Small intestine (tissue), 7 donors: ENCODE measurements at regions not wholly inside any gene's neighbourhood (a gene's known extent, or its start where the extent isn't known, plus 50 kb on each side); places are given as distances from the start of the nearest gene placed in this dataset.

Experiments
- DNase-seq, 2 donors: peaks; one replicate each; pipeline versions ENCODE4 v3.0.0 to v3.0.0-alpha.2; 2013
- FAIRE-seq: peaks from 2 replicates; lab custom pipeline; 2012; peaks lifted over from hg19 to GRCh38; lab: Jason Lieb, UNC
- H3K27ac ChIP-seq, 3 donors: one replicate each; pipeline ENCODE4 v1.5.1; 2013; ENCODE audit warnings: low read length in 2 of 3, mild to moderate bottlenecking in 2 of 3, control low read depth in 1 of 3, inconsistent platforms in 1 of 3, low read depth in 1 of 3, moderate library complexity in 1 of 3
- H3K27me3 ChIP-seq, 3 donors: one replicate each; pipeline ENCODE4 v1.6.1; 2013; ENCODE audit warnings: low read length in 3 of 3, inconsistent platforms in 1 of 3; ENCODE audit not compliant: control insufficient read depth in 3 of 3, insufficient read depth in 3 of 3
- H3K36me3 ChIP-seq, 3 donors: one replicate each; pipeline ENCODE4 v1.6.1; 2013; ENCODE audit warnings: low read length in 3 of 3, inconsistent platforms in 1 of 3, low read depth in 1 of 3, mild to moderate bottlenecking in 1 of 3, moderate library complexity in 1 of 3; ENCODE audit not compliant: control insufficient read depth in 3 of 3, insufficient read depth in 2 of 3
- H3K4me1 ChIP-seq, 3 donors: one replicate each; pipeline ENCODE4 v1.6.1; 2013; ENCODE audit warnings: low read length in 2 of 3, inconsistent platforms in 1 of 3, low read depth in 1 of 3, mild to moderate bottlenecking in 1 of 3, moderate library complexity in 1 of 3; ENCODE audit not compliant: control insufficient read depth in 3 of 3, insufficient read depth in 2 of 3
- H3K4me3 ChIP-seq, 3 donors: one replicate each; pipeline ENCODE4 v1.5.1; 2013; ENCODE audit warnings: low read length in 3 of 3, control low read depth in 1 of 3, inconsistent platforms in 1 of 3, low read depth in 1 of 3, mild to moderate bottlenecking in 1 of 3, moderate library complexity in 1 of 3
- H3K9me3 ChIP-seq, 2 donors: one replicate each; pipeline ENCODE4 v1.6.1; 2013; ENCODE audit warnings: low read depth in 1 of 2, low read length in 1 of 2; ENCODE audit not compliant: control insufficient read depth in 2 of 2, insufficient read depth in 1 of 2
- WGBS, 3 donors: extraction: QIAGEN DNeasy Blood & Tissue Kit; methylation state at CpG; one replicate each; pipeline ENCODE4 v1.1.7; 2013; 5-methylcytosine and 5-hydroxymethylcytosine counted together
- donor health status: healthy with polysubstance abuse.
- donor health status: control.
- donor health status: control.
- donor health status: Bipolar disorder and iron deficiency.
- donor health status: healthy.

DNA sequence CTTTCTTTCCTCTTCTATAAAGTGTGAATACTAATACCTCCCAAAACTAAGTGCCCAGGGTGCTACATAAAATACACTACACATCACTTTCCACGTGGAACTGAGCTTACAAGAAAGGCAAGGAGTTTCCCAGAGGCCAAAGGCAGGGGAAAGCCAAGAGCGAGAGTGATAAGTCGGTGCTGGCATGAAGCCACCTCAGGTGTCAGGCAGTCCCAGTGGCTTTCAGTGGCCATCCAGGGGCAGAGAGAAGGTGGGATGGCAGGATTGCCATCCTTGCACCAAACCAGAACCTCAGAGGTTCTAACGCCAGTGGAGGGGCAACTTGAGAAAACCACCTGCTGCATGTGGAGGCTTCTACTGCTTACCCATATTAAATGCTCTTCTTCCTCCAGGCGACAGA, 79.7 kb upstream of the DIO3 start:
- H3K36me3 ChIP-seq: no peaks in the 10 kb centered on the region
- H3K27me3 ChIP-seq: peaks cover 0 to 3% (median 0%) of the 10 kb centered on the region in 3 donors
- 51 to 73% (median 54%) methylated on average over 5 of the region's 5 CpGs for WGBS, 3 donors
- no peak overlapping the region for H3K27ac ChIP-seq
- H3K4me3 ChIP-seq: no peak overlapping the region
- peaks cover 0 to 35% (median 0%) of the 10 kb centered on the region in 3 donors for H3K4me1 ChIP-seq
- FAIRE-seq: no peak
- no peak for DNase-seq
- peaks cover 0 to 3% of the 10 kb centered on the region in 2 donors for H3K9me3 ChIP-seq

DNA sequence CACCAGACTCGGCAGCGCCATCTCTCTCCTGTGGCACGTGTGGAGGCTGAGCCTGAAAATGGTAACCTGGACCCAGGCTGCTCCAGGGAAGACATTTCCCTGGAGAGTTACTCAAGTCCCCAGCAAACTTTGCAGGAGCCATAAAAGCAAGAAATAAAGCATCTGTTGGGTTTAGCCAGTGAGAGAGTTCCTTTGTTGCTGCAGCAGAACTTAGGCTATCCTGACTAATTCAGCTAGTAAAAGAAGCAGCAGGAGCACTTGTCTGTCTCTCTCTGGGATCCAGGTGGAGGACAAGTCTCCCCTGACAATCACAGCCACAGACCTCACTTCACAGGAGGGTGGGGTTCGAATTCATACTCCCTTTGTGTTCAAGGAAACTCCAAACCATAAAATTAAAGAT, 79.2 kb upstream of the DIO3 start:
- no peak overlapping the region for H3K4me3 ChIP-seq
- H3K4me1 ChIP-seq: peaks cover 0 to 32% (median 0%) of the 10 kb centered on the region in 3 donors
- DNase-seq: no peak
- peaks cover 0 to 3% (median 0%) of the 10 kb centered on the region in 3 donors for H3K27me3 ChIP-seq
- no peak overlapping the region for H3K27ac ChIP-seq
- H3K36me3 ChIP-seq: no peaks in the 10 kb centered on the region
- no peak for FAIRE-seq
- 77 to 86% (median 80%) methylated on average over 4 of the region's 4 CpGs for WGBS, 3 donors
- H3K9me3 ChIP-seq: peaks cover 0 to 3% of the 10 kb centered on the region in 2 donors

DNA sequence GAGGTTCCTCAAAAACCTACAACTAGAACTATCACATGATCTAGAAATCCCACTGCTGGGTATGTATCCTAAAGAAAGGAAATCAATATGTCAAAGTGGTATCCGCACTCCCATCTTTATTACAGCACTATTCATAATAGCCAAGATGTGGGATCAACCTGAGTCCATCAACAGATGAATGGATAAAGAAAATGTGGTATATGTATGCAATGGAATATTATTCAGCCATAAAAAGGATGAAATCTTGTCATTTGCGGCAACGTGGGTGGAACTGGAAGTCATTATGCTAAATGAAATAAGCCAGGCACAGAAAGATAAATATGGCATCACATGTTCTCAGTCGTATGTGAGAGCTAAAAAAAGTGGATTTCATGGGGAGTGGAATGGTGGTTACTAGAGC, 77.5 kb upstream of the DIO3 start:
- Histone ChIP-seq H3K27ac (no peak overlapping the region), H3K36me3 (no peaks in the 10 kb centered on the region), H3K4me1 (peaks cover 0 to 20% (median 0%) of the 10 kb centered on the region in 3 donors), H3K27me3 (peaks cover 0 to 3% (median 0%) of the 10 kb centered on the region in 3 donors), H3K9me3 (peaks cover 0 to 3% of the 10 kb centered on the region in 2 donors), H3K4me3 (no peak overlapping the region)
- 82 to 86% (median 83%) methylated on average over 4 of the region's 4 CpGs for WGBS, 3 donors
- FAIRE-seq: no peak
- DNase-seq: no peak

DNA sequence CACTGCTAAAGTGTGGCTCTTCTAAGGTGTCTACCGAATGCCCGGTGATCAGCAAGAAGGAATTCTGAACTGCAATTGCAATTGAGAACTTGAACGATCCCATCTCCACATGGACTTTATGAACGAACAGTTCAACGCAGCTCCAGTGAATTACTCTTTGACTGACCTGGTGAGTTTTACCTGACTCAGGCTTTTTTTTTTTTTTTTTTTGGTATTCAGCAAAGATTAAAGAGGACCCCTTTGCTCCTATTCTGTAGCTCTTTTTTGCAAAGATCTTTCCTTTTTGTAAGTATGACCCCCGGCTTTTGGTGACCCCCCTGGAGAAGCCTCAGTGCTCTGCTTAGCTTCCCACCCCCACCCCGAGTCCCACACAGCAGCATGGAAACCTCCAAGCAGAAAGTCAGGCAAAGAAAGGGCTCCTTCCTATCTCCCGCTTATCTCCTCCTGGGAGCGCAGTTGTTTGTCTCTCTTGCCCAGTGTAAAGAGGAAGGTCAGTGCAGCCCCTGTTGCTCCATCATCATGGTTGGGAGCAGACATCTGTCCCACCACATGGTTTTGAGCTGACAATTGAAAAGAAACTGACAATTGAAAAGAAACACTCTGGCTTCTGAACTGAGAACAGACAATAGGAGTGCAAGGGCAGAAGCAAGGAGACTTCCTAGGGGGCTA, 72.1 kb upstream of the DIO3 start:
- 48 to 78% (median 68%) methylated on average over 9 of the region's 9 CpGs for WGBS, 3 donors
- no peak overlapping the region for H3K4me3 ChIP-seq

DNA sequence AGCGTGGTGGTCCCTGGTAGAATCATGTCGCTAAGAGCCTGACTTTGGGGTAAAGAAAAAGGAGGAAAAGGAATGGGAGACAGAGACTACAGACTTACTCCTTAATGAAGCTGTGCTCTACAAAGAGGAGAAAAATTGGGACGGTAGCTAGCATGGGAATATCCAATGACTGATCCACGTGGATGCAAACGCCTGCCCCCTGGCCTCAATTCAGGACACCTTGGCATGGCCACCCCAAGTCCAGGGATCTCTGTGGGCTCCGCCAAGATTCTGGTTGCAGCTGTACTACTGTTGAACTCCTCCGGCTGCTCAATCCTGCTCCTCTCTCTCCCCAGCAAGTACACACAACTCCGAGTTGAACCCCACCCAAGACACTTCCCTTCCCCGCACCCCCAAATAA, 70.5 kb upstream of the DIO3 start:
- DNase-seq: no peak
- Histone ChIP-seq H3K27me3 (no peaks in the 10 kb centered on the region), H3K9me3 (no peaks in the 10 kb centered on the region), H3K36me3 (no peaks in the 10 kb centered on the region), H3K4me3 (no peak overlapping the region), H3K4me1 (peaks cover 0 to 3% (median 0%) of the 10 kb centered on the region in 3 donors), H3K27ac (no peak overlapping the region)
- 77 to 84% (median 82%) methylated on average over 9 of the region's 9 CpGs for WGBS, 3 donors
- no peak for FAIRE-seq

More for the DNA sequence above, 72.1 kb upstream of the DIO3 start:
- Histone ChIP-seq H3K9me3 (no peaks in the 10 kb centered on the region), H3K36me3 (no peaks in the 10 kb centered on the region), H3K27ac (no peak overlapping the region), H3K27me3 (no peaks in the 10 kb centered on the region), H3K4me1 (peaks cover 0 to 3% (median 0%) of the 10 kb centered on the region in 3 donors)
- DNase-seq (no peak), FAIRE-seq (no peak)

DNA sequence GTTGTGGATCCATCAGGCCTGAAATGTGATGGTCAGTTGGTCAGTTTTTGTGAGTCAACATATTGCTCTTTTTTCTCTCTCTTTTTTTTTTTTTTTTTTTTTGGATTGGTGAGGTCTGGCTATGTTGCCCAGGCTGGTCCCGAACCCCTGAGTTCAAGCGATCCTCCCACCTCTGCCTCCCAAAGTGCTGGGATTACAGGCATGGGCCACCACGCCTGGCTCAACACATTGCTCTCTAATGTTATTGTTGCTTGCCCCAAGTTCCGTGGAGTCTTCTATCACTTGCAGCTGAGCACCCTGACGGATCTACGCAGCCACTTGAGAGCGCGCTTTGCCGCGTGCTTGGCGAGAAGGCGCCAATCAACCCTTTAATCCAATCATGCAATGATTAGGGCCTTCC, 69.5 kb upstream of the DIO3 start:
- no peak for FAIRE-seq

DNA sequence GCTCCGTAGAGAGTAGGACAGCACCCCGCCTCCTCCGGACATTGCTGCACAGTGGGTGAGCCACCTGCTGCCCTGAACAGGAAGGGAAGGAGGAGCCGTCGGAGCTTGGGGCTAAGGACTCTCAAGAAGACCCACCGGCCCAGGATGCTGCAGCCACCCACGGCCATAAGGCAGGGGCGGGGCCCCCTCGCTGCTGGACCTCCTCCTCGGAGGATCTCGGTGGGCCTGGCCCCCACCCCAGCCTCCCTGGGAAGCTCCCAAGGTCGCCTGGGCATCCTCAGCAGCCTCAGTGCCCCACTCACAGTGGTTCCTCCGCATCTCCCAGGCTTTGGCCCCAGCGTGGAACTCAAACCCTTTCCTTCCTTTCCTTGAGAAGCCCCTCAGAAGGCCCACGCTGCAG, 68.6 kb upstream of the DIO3 start:
- Histone ChIP-seq H3K27me3 (no peaks in the 10 kb centered on the region), H3K9me3 (no peaks in the 10 kb centered on the region), H3K36me3 (no peaks in the 10 kb centered on the region), H3K4me3 (no peak overlapping the region), H3K4me1 (peaks cover 0 to 5% (median 3%) of the 10 kb centered on the region in 3 donors), H3K27ac (no peak overlapping the region)
- DNase-seq: no peak
- FAIRE-seq: no peak
- WGBS, 3 donors: 68 to 81% (median 79%) methylated on average over 15 of the region's 15 CpGs

More for the DNA sequence above, 69.5 kb upstream of the DIO3 start:
- Histone ChIP-seq H3K9me3 (no peaks in the 10 kb centered on the region), H3K4me3 (no peak overlapping the region), H3K27me3 (no peaks in the 10 kb centered on the region), H3K36me3 (no peaks in the 10 kb centered on the region), H3K27ac (no peak overlapping the region), H3K4me1 (peaks cover 0 to 3% (median 1%) of the 10 kb centered on the region in 3 donors)
- no peak for DNase-seq
- 88 to 96% (median 94%) methylated on average over 12 of the region's 12 CpGs for WGBS, 3 donors

DNA sequence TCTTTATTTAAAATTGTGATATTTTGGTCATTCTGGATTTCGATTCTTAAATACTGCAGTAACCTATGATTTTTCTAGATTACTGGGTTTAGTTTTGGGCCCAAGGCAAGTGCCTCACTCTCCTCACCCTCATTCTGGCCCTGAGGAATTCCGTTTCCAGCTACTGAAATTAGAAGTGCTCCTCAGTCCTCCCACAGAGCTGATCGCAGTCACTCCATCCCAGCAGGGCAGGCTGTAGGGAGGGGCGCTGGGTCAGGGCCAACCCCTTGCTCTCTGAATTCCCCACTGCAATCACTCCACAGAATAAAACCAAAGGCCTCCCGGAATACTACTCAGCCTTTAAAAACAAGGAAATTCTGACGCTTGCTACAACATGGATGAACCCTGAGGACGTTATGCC, 66.5 kb upstream of the DIO3 start:
- no peak overlapping the region for H3K4me3 ChIP-seq
- H3K27ac ChIP-seq: no peak overlapping the region
- H3K9me3 ChIP-seq: no peaks in the 10 kb centered on the region
- peaks cover 0 to 5% (median 0%) of the 10 kb centered on the region in 3 donors for H3K4me1 ChIP-seq
- no peaks in the 10 kb centered on the region for H3K27me3 ChIP-seq
- no peaks in the 10 kb centered on the region for H3K36me3 ChIP-seq
- no peak for DNase-seq
- no peak for FAIRE-seq
- 60 to 79% (median 67%) methylated on average over 7 of the region's 7 CpGs for WGBS, 3 donors
